GM19035 (cell line): ENCODE measurements at regions not wholly inside any gene's neighbourhood (a gene's known extent, or its start where the extent isn't known, plus 50 kb on each side); places are given as distances from the start of the nearest gene placed in this dataset.

Source experiments
- ATAC-seq: cut with Tn5 transposase; IDR thresholded peaks from one replicate; pipeline ENCODE4 v1.9.1; 2021; ENCODE audit not compliant: unreplicated experiment

- no peak for ATAC-seq
Observed at GRCh38 chr2:18467749-18468360, 92.6 kb downstream of the RDH14 start.

- no peak for ATAC-seq
Observed at GRCh38 chr2:18465979-18466378, 94.5 kb downstream of the RDH14 start.

GRCh38 chr2:18464913-18465312, 95.5 kb downstream of the RDH14 start:
- ATAC-seq = no peak

- no peak for ATAC-seq
Observed at GRCh38 chr2:18456026-18456425, 104.4 kb downstream of the RDH14 start.

GRCh38 chr2:18455236-18455862, 105.1 kb downstream of the RDH14 start:
- no peak for ATAC-seq

- ATAC-seq = no peak
Observed at GRCh38 chr2:18454692-18455235, 105.7 kb downstream of the RDH14 start.

GRCh38 chr2:18446715-18447114, 113.7 kb downstream of the RDH14 start:
- no peak for ATAC-seq

GRCh38 chr2:18445433-18446320, 114.8 kb downstream of the RDH14 start:
- ATAC-seq = no peak

- ATAC-seq = no peak
Observed at GRCh38 chr2:18444806-18445205, 115.6 kb downstream of the RDH14 start.

- no peak for ATAC-seq
Observed at GRCh38 chr2:18441583-18441982, 118.9 kb downstream of the RDH14 start.

- ATAC-seq = no peak
Observed at GRCh38 chr2:18440777-18441176, 119.7 kb downstream of the RDH14 start.

GRCh38 chr2:18440141-18440661, 120.3 kb downstream of the RDH14 start:
- no peak for ATAC-seq

- no peak for ATAC-seq
Observed at GRCh38 chr2:18439716-18440115, 120.7 kb downstream of the RDH14 start.

- no peak for ATAC-seq
Observed at GRCh38 chr2:18437909-18438308, 122.5 kb downstream of the RDH14 start.

- ATAC-seq = no peak
Observed at GRCh38 chr2:18436503-18437005, 123.9 kb downstream of the RDH14 start.

- ATAC-seq = no peak
Observed at GRCh38 chr2:18435426-18436037, 124.9 kb downstream of the RDH14 start.

- ATAC-seq = no peak
Observed at GRCh38 chr2:18433872-18434271, 126.6 kb downstream of the RDH14 start.

- ATAC-seq = no peak
Observed at GRCh38 chr2:18432999-18433398, 127.5 kb downstream of the RDH14 start.

- no peak for ATAC-seq
Observed at GRCh38 chr2:18430996-18431748, 129.3 kb downstream of the RDH14 start.

GRCh38 chr2:18428516-18428915, 131.9 kb downstream of the RDH14 start:
- ATAC-seq = no peak
